Right lobe of liver (tissue), 4 donors: ENCODE measurements at regions not wholly inside any gene's neighbourhood (a gene's known extent, or its start where the extent isn't known, plus 50 kb on each side); places are given as distances from the start of the nearest gene placed in this dataset.

Experiments used
- POLR2A ChIP-seq: fragments of 450-650 bp; IDR thresholded peaks from one replicate; pipeline ENCODE4 v1.6.1; 2017; ENCODE audit warnings: antibody characterized with exemption, mild to moderate bottlenecking
- TF ChIP-seq, protein P1 (sequence below), 4 donors: fragments of 200-600 bp in 3 of 4; fragments of 450-650 bp in 1 of 4; IDR thresholded peaks; one replicate each; pipeline versions ENCODE4 v1.5.1 to v1.8.0; 2016 to 2022; ENCODE audit warnings: antibody characterized with exemption in 4 of 4, mild to moderate bottlenecking in 2 of 4
- donor health status: DM: no; HTN: no; CAD: no.
- donor health status: DM: no; HTN: no; CAD: no.
- donor health status: DM: no; HTN: yes; CAD: no.

GRCh38 chr7:47185839-47186238 is 396.1 kb downstream of the TNS3 start:
- TF ChIP-seq, protein P1, sequence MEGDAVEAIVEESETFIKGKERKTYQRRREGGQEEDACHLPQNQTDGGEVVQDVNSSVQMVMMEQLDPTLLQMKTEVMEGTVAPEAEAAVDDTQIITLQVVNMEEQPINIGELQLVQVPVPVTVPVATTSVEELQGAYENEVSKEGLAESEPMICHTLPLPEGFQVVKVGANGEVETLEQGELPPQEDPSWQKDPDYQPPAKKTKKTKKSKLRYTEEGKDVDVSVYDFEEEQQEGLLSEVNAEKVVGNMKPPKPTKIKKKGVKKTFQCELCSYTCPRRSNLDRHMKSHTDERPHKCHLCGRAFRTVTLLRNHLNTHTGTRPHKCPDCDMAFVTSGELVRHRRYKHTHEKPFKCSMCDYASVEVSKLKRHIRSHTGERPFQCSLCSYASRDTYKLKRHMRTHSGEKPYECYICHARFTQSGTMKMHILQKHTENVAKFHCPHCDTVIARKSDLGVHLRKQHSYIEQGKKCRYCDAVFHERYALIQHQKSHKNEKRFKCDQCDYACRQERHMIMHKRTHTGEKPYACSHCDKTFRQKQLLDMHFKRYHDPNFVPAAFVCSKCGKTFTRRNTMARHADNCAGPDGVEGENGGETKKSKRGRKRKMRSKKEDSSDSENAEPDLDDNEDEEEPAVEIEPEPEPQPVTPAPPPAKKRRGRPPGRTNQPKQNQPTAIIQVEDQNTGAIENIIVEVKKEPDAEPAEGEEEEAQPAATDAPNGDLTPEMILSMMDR (IDR thresholded peaks at IDR 0.05): no peak
- TF ChIP-seq POLR2A: no peak
